Left hindlimb (tissue), 1 donor: ENCODE measurements at regions not wholly inside any gene's neighbourhood (a gene's known extent, or its start where the extent isn't known, plus 50 kb on each side); places are given as distances from the start of the nearest gene placed in this dataset.
"Not testable (repeated sequence)": the region's sequence is repeated elsewhere in the genome, so short reads cannot be mapped to it uniquely, and the experiment has no call there.

ENCODE experiments used
- DNase-seq: peaks from one replicate; pipeline ENCODE4 v3.0.0-alpha.2; 2018

GRCh38 chr4:138414202-138414601 is 172.1 kb upstream of the SLC7A11 start:
- no peak for DNase-seq

GRCh38 chr4:138413273-138413672 is 171.1 kb upstream of the SLC7A11 start:
- no peak for DNase-seq

- DNase-seq = no peak
These were observed 170.7 kb upstream of the SLC7A11 start for GRCh38 chr4:138412847-138413246.

GRCh38 chr4:138410266-138410665 is 168.1 kb upstream of the SLC7A11 start:
- DNase-seq = no peak

- no peak for DNase-seq
These were observed 167.5 kb upstream of the SLC7A11 start for GRCh38 chr4:138409670-138410069.

- DNase-seq = no peak
These were observed 166.6 kb upstream of the SLC7A11 start for GRCh38 chr4:138408758-138409157.

GRCh38 chr4:138407329-138407728 is 165.2 kb upstream of the SLC7A11 start:
- DNase-seq = no peak

- no peak for DNase-seq
These were observed 164.7 kb upstream of the SLC7A11 start for GRCh38 chr4:138406876-138407275.

GRCh38 chr4:138405934-138406567 is 163.9 kb upstream of the SLC7A11 start:
- DNase-seq = no peak

GRCh38 chr4:138405466-138405891 is 163.3 kb upstream of the SLC7A11 start:
- DNase-seq = no peak

- no peak for DNase-seq
These were observed 162.7 kb upstream of the SLC7A11 start for GRCh38 chr4:138404801-138405200.

- DNase-seq = no peak
These were observed 162.1 kb upstream of the SLC7A11 start for GRCh38 chr4:138404251-138404650.

- no peak for DNase-seq
These were observed 159.2 kb upstream of the SLC7A11 start for GRCh38 chr4:138401334-138401733.

- no peak for DNase-seq
These were observed 158.4 kb upstream of the SLC7A11 start for GRCh38 chr4:138400543-138400942.

- no peak for DNase-seq
These were observed 157.9 kb upstream of the SLC7A11 start for GRCh38 chr4:138400066-138400465.

- DNase-seq = no peak
These were observed 156.9 kb upstream of the SLC7A11 start for GRCh38 chr4:138399081-138399480.

GRCh38 chr4:138398322-138398721 is 156.2 kb upstream of the SLC7A11 start:
- DNase-seq = no peak

- DNase-seq = no peak
These were observed 151.9 kb upstream of the SLC7A11 start for GRCh38 chr4:138393886-138394610.

GRCh38 chr4:138392751-138393308 is 150.7 kb upstream of the SLC7A11 start:
- no peak for DNase-seq

- no peak for DNase-seq
These were observed 148.0 kb upstream of the SLC7A11 start for GRCh38 chr4:138389976-138390685.

- no peak for DNase-seq
These were observed 132.8 kb upstream of the SLC7A11 start for GRCh38 chr4:138374947-138375346.

GRCh38 chr4:138367942-138368341 is 125.8 kb upstream of the SLC7A11 start:
- DNase-seq = no peak

GRCh38 chr4:138352446-138352845 is 110.3 kb upstream of the SLC7A11 start:
- not testable (repeated sequence) for DNase-seq

- no peak for DNase-seq
These were observed 105.9 kb upstream of the SLC7A11 start for GRCh38 chr4:138348055-138348454.
